K562 (cell line): ENCODE measurements at regions not wholly inside any gene's neighbourhood (a gene's known extent, or its start where the extent isn't known, plus 50 kb on each side); places are given as distances from the start of the nearest gene placed in this dataset.

Source experiments
- ATAC-seq: fragments of 200-7000 bp; cut with Tn5 transposase; 3 replicates; pipeline ENCODE4 v1.9.1; 2020; ENCODE audit warnings: moderate library complexity
- BruUV-seq: library from RNA; stranded (reverse); fragments of 400-500 nt; replicated peaks from 2 replicates; lab custom pipeline; 2021; lab: Mats Ljungman, UMichigan
- CTCF ChIA-PET: fragments of 300-600 bp; formaldehyde crosslinking; extraction: SDS; loops from one replicate; lab custom pipeline; 2021; ENCODE audit warnings: low intra/inter-chr PET ratio; lab: Yijun Ruan, JAX
- POLR2A ChIA-PET: fragments of 300-600, 350-650 bp; sonication (Branson Sonifier 250); formaldehyde crosslinking; extraction: SDS; loops from one replicate; lab custom pipeline; 2021; ENCODE audit warnings: antibody characterized with exemption, inconsistent platforms; lab: Yijun Ruan, JAX
- DNase-seq, 4 experiments: peaks; one replicate each; pipeline versions ENCODE4 v3.0.0 to v3.0.0-alpha.2; 2011 to 2018; ENCODE audit warnings: low spot score in 3 of 4, mixed read lengths in 3 of 4; ENCODE audit errors: extremely low read depth in 1 of 4
- FAIRE-seq: peaks from 2 replicates; lab custom pipeline; 2011; peaks lifted over from hg19 to GRCh38; lab: Jason Lieb, UNC
- H2AFZ ChIP-seq: 2 replicates; pipeline ENCODE4 v1.6.0; 2011; ENCODE audit warnings: low read depth, low read length, control low read depth, inconsistent platforms
- H3K27ac ChIP-seq: fragments of 200-600 bp; 3 replicates; pipeline ENCODE4 v1.8.0; 2011; ENCODE audit warnings: low read depth, mild to moderate bottlenecking, control low read depth, inconsistent platforms, low read length, moderate library complexity, mixed read lengths; ENCODE audit errors: extremely low read depth
- H3K27me3 ChIP-seq, 2 experiments: fragments of 300-600 bp in 1 of 2; 2 replicates in 1 of 2; 3 replicates in 1 of 2; pipeline versions ENCODE4 v1.6.0 to v1.8.0; 2011; ENCODE audit warnings: inconsistent platforms in 2 of 2, low read length in 2 of 2, mild to moderate bottlenecking in 1 of 2, mixed read lengths in 1 of 2, moderate library complexity in 1 of 2; ENCODE audit not compliant: control insufficient read depth in 2 of 2, insufficient read depth in 2 of 2
- H3K36me3 ChIP-seq: fragments of 300-600 bp; 3 replicates; pipeline ENCODE4 v1.8.0; 2011; ENCODE audit warnings: mild to moderate bottlenecking, low read length, inconsistent platforms; ENCODE audit not compliant: control insufficient read depth, insufficient read depth
- H3K4me1 ChIP-seq, 2 experiments: fragments of 200-600 bp in 1 of 2; replicated peaks in 1 of 2; 2 replicates in 1 of 2; 3 replicates in 1 of 2; pipeline versions ENCODE4 v1.5.1 to v1.8.0; 2011; ENCODE audit warnings: inconsistent platforms in 2 of 2, low read length in 2 of 2, mild to moderate bottlenecking in 1 of 2, mixed read lengths in 1 of 2, moderate library complexity in 1 of 2; ENCODE audit not compliant: control insufficient read depth in 2 of 2, insufficient read depth in 2 of 2
- H3K4me2 ChIP-seq: 2 replicates; pipeline ENCODE4 v1.6.1; 2011; ENCODE audit warnings: low read length, control low read depth, inconsistent platforms, mixed read lengths; ENCODE audit not compliant: insufficient read depth
- H3K4me3 ChIP-seq: fragments of 200-600 bp; sonication (generic), shearing (Covaris generic); 2 replicates; pipeline ENCODE4 v1.5.1; 2016; ENCODE audit warnings: control low read depth, inconsistent platforms
- H3K79me2 ChIP-seq: fragments of 200-600 bp; 3 replicates; pipeline ENCODE4 v1.8.0; 2011; ENCODE audit warnings: low read length, inconsistent platforms; ENCODE audit not compliant: control insufficient read depth, insufficient read depth
- H3K9ac ChIP-seq, 2 experiments: 2 replicates each; pipeline versions ENCODE4 v1.6.0 to v1.6.1; 2011; ENCODE audit warnings: low read depth in 2 of 2, low read length in 2 of 2, control low read depth in 1 of 2, inconsistent platforms in 1 of 2, mild to moderate bottlenecking in 1 of 2, mixed read lengths in 1 of 2; ENCODE audit not compliant: insufficient read depth in 1 of 2
- H3K9me1 ChIP-seq: one replicate; pipeline ENCODE4 v1.6.0; 2011; ENCODE audit warnings: inconsistent platforms, mild to moderate bottlenecking, low read length, moderate library complexity; ENCODE audit not compliant: control insufficient read depth, insufficient read depth
- H3K9me3 ChIP-seq: replicated peaks from 2 replicates; pipeline ENCODE4 v1.5.1; 2011; ENCODE audit warnings: low read depth, low read length, inconsistent platforms; ENCODE audit not compliant: control insufficient read depth, insufficient read depth
- H4K20me1 ChIP-seq: replicated peaks from 2 replicates; pipeline ENCODE4 v1.6.1; 2011; ENCODE audit warnings: low read length, inconsistent platforms, mixed read lengths; ENCODE audit not compliant: control insufficient read depth, insufficient read depth
- CHCHD3 ChIP-seq: fragments of 250-450 bp; sonication (Bioruptor Pico); IDR thresholded peaks from 2 replicates; pipeline ENCODE4 v2.1.2; 2022; ENCODE audit warnings: mild to moderate bottlenecking
- EP400 ChIP-seq: fragments of 450-650 bp; IDR thresholded peaks from 2 replicates; pipeline ENCODE4 v1.6.1; 2017; ENCODE audit warnings: antibody characterized with exemption, mild to moderate bottlenecking, moderate library complexity
- NR3C1 ChIP-seq: sonication (generic); formaldehyde crosslinking; IDR thresholded peaks from 2 replicates; pipeline ENCODE4 v1.8.1; 2022; ENCODE audit warnings: missing genetic modification reagents
- WGBS: fragments of 100-300 bp; shearing (Covaris generic); methylation state at CpG from one replicate; pipeline ENCODE4 v1.1.6; 2016; ENCODE audit warnings: low coverage, mixed read lengths; ENCODE audit not compliant: insufficient coverage; ENCODE audit errors: missing lambda C conversion rate; 5-methylcytosine and 5-hydroxymethylcytosine counted together
- in situ Hi-C: fragments of 300-500 bp; cut with MboI; formaldehyde crosslinking; loops from 4 replicates; pipeline ENCODE4 v1.15.0; 2018; ENCODE audit warnings: inconsistent platforms, mixed read lengths
- intact Hi-C: fragments of 100-400 bp; cut with micrococcal nuclease; formaldehyde crosslinking; loops from 2 replicates; pipeline ENCODE4 v1.14.2; 2022

DNA sequence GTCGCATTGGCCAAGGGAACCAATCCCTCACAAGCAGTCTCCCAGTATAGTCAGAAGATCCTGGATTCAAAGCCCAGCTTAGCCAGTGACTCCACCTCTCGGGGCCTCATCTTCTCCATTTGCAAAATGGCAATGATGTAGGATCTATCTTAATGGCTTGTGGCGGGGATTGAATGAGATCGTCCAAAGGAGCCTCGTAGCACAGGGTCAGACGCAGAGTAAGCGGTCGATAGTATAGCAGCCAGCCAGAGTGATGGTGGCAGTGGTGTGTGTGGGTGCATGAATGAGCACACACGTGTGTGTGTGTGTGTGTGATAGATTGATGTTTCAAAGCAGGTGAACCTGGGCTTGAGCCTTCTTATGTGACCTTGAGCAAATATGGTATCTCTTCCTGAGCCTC is 79.8 kb upstream of the WNT4 start:
- Histone ChIP-seq H3K27me3 (peaks cover 50 to 86% of the 10 kb centered on the region in 2 experiments), H4K20me1 (no peaks in the 10 kb centered on the region), H3K79me2 (no peaks in the 10 kb centered on the region), H3K4me3 (no peak overlapping the region), H2AFZ (no peak overlapping the region), H3K9ac (no peak overlapping the region), H3K4me1 (no peaks in the 10 kb centered on the region), H3K9me3 (no peaks in the 10 kb centered on the region), H3K9me1 (no peaks in the 10 kb centered on the region), H3K27ac (no peak overlapping the region), H3K36me3 (no peaks in the 10 kb centered on the region), H3K4me2 (no peak overlapping the region)
- CTCF ChIA-PET: no interaction called here
- POLR2A ChIA-PET: interaction anchor here (0.6 kb wide), 1 partner anchor 1577 kb away, joined by 3 read pairs; no protein-coding TSS in a partner anchor
- TF ChIP-seq CHCHD3 (CRISPR knock-in tag): no peak
- in situ Hi-C loops (no loop called here), intact Hi-C loops (no loop called here)
- no peak for ATAC-seq
- BruUV-seq: no TSS peak
- no peak for FAIRE-seq
- DNase-seq: no peak
- 3% methylated on average over 9 of the region's 9 CpGs for WGBS

DNA sequence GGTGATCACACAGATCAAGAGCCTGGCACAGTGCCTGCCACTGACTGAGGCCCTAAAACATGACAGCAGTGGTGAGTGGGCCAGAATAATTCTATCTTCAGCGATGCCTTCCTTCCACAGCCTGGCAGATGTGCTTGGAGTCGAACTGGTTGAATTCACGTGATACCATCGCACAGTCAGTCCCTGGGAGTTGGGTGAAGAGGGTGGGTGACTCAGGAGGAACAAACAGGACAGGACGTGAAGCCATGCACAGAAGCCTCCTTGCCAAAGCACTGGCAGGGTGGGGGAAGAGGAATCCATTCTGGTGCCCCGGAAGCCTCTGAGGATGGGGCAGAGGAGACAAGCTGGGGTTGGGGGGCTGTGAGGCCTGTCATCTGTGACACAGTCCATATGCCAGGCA is 80.3 kb upstream of the WNT4 start:
- Histone ChIP-seq H2AFZ (no peak overlapping the region), H3K4me1 (no peaks in the 10 kb centered on the region), H3K27me3 (peaks cover 46 to 86% of the 10 kb centered on the region in 2 experiments), H3K9ac (no peak overlapping the region), H3K36me3 (no peaks in the 10 kb centered on the region), H3K9me3 (no peaks in the 10 kb centered on the region), H3K27ac (no peak overlapping the region), H4K20me1 (0 out of 2 replicates have a peak, but pooled peaks cover 3% of the 10 kb centered on the region), H3K4me3 (no peak overlapping the region), H3K9me1 (no peaks in the 10 kb centered on the region), H3K4me2 (no peak overlapping the region), H3K79me2 (no peaks in the 10 kb centered on the region)
- intact Hi-C loops: no loop called here
- WGBS: 0% methylated on average over 6 of the region's 6 CpGs
- BruUV-seq: no TSS peak
- DNase-seq (no peak), FAIRE-seq (no peak), ATAC-seq (no peak)
- POLR2A ChIA-PET: no interaction called here
- CTCF ChIA-PET: no interaction called here
- TF ChIP-seq EP400 (no peak), NR3C1 (CRISPR knock-in tag) (no peak)
- in situ Hi-C loops: no loop called here
